ENCODE measurements at regions not wholly inside any gene's neighbourhood (a gene's known extent, or its start where the extent isn't known, plus 50 kb on each side); places are given as distances from the start of the nearest gene placed in this dataset.

DNA sequence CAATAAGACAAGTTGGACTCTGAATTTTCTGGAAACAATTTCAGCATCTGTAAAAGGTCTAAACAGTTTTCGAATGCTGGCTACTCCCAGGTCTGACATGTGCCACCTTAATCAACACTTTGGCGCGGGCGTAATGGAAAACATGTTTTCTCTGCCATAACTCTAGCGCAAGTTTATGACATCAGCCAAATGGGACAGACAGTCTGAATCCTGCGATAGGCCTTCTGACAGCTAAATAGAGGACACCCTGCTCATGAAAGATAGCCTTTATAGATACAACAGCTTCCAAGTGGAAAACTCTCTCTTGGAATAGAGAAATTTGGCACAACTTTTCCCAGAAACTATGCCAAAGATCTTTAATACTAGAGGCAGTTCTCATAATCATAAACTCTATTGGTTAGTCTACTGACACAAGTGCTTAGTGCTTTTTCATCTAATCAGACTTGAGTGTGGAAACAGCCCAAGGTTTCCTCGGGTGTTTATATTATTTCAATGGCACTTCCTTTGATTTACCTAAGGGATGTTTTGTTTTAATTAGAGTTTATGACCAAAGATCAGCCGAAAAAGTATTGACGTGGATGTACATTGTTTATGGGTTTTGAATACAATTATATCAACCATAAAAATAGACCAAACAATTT, 120.1 kb upstream of the DPH6 start:
- TF ChIP-seq, protein P1, sequence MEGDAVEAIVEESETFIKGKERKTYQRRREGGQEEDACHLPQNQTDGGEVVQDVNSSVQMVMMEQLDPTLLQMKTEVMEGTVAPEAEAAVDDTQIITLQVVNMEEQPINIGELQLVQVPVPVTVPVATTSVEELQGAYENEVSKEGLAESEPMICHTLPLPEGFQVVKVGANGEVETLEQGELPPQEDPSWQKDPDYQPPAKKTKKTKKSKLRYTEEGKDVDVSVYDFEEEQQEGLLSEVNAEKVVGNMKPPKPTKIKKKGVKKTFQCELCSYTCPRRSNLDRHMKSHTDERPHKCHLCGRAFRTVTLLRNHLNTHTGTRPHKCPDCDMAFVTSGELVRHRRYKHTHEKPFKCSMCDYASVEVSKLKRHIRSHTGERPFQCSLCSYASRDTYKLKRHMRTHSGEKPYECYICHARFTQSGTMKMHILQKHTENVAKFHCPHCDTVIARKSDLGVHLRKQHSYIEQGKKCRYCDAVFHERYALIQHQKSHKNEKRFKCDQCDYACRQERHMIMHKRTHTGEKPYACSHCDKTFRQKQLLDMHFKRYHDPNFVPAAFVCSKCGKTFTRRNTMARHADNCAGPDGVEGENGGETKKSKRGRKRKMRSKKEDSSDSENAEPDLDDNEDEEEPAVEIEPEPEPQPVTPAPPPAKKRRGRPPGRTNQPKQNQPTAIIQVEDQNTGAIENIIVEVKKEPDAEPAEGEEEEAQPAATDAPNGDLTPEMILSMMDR (IDR thresholded peaks at IDR 0.05): no peak
- TF ChIP-seq POLR2A (IDR thresholded peaks at IDR 0.05): no peak
